T follicular helper cell (primary cell): ENCODE measurements at regions not wholly inside any gene's neighbourhood (a gene's known extent, or its start where the extent isn't known, plus 50 kb on each side); places are given as distances from the start of the nearest gene placed in this dataset.

Experiments used
- DNase-seq: peaks from one replicate; pipeline ENCODE4 v3.0.0-alpha.2; 2020; ENCODE audit warnings: low read depth

DNA sequence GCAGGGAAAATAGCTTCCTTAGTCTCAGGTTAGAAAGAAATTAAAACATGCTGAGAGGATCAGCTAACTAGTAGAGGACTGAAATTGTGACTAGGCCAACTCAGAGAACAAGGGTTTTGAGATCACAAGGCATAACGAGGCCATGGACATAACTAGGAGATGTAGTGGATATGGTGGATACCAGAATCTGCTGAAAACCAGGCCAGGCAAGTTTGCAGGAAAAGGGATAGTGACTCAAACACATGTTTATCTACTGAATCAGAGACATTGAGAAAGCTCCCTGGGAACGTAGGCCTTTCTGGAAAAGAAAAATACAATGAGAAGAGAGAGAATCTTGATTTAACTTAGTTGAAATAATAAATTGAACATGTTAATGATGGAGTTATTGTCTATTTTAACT is 326.5 kb upstream of the GBE1 start:
- no peak for DNase-seq

GRCh38 chr3:82085851-82086475 is 324.5 kb upstream of the GBE1 start:
- DNase-seq = no peak

GRCh38 chr3:82085356-82085755 is 323.9 kb upstream of the GBE1 start:
- no peak for DNase-seq

DNA sequence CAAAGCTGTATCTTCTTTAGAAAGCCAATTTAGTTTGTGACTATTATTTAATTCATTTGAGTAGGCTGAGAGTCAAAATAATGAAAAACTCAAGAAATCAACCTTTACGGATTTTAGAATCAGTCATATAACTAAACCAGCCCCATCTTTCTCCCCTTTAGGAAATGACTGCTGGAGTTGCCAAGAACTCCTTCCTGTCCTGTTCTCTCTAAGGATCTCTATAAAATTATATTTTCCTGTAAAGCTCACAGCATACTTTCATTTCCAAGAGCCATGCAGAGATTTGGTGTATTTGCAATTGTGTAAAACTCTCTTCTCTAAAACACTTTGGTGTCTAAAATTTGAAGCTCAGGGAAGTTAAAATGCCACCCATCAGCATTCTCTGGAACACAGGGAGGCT is 323.4 kb upstream of the GBE1 start:
- DNase-seq = no peak

GRCh38 chr3:82082796-82083195 is 321.4 kb upstream of the GBE1 start:
- no peak for DNase-seq

DNA sequence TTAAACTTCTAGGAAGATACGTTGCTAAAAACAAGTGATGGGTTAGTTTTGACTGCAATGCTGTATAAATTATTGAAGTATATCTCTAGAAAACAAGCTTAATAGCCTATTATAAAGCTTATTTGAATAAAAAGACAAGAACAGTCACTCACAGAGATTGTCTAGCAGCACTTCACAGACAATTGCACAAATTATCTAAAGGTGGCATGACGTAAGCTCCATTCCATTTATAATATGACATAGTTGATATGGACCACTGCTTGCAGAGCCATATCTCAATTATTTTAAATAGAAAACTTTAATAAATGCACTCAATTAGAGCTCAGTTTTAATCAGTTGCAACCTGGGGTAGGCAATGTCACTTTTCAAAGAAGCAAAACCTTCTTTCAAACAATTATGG is 319.9 kb upstream of the GBE1 start:
- DNase-seq = no peak

DNA sequence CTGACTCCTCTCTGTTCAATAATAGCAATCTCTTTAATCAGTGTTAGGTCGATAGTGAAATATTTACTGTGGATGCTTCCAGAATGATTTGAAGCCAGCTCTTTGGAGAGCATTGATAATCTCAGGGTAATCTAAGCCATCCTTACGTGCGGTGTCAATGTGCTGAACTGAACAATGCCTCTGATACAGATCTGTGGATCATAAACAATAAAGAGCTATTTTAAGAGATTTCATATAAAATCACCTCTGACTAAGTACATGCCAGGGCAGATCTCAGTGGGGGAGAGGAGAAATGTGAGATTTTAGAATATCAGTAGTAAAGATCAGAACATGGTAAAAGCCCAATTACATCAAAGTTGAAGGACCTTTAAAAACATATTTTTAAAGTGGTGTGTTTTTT is 319.3 kb upstream of the GBE1 start:
- no peak for DNase-seq

GRCh38 chr3:82080261-82080660 is 318.8 kb upstream of the GBE1 start:
- no peak for DNase-seq

DNA sequence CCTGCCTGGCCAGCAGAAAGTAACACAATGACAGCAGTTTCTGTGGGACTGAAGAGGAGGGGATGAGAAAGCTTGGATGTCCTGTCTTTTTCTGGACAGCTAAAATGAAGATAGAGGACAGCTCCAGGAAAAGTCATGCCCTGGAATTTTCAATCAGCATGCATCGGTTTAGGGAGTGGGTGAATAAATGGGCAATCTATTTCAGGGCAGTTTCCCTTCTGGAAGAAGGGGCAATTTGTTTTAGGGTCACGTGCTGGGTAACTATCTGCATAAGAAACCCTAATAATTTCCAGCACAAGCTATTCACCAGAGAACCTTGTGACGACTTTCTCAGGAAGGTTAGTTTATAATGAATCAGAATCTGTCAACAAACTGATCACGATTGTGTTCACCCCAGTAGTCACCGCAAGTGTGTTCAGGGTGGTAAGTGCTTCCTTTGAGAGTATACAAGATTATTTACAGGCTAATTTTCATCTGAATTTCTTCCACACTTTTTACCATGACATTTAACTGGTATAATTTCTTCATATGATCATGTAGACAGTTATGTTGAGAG is 318.0 kb upstream of the GBE1 start:
- DNase-seq = no peak

DNA sequence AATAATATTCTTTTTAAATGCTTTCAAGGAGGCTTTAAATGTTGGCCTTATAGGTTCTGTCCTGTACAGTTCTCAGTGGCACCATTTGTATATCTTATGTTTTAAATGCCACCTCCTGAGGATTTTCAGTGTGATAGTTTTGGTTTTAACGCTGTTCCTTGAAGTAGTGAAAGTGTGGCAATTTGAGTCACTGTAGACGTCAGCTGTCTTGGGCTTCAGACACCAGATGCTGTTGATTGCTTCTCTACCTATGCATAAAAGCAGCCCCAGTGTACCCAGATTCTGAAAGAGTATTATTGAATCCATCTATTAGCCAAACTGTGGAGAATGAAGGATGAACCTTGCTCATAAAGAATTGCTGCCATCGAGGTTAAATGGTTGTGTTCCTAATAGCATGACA is 316.8 kb upstream of the GBE1 start:
- DNase-seq = no peak

DNA sequence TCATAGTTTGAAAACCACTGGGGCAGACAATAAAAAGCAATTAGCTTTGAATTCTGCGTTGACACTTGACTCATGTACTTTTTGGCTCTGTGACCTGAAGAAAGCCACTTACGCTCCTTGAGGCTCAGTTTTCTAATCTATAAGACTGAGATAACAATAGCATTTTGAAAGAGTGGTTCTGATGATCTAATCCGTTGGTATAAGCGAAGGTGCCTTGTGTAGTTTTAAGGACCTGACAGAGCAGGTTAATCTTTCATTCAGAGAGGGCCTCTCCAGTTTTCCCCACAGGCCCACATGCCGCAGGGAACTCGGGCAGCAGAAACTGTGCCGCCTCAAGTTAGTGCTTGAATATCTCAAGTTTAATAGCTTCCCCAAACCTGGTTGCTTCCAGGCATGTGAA is 306.0 kb upstream of the GBE1 start:
- DNase-seq = no peak

- no peak for DNase-seq
Measured at GRCh38 chr3:82058809-82059208, 297.4 kb upstream of the GBE1 start.

DNA sequence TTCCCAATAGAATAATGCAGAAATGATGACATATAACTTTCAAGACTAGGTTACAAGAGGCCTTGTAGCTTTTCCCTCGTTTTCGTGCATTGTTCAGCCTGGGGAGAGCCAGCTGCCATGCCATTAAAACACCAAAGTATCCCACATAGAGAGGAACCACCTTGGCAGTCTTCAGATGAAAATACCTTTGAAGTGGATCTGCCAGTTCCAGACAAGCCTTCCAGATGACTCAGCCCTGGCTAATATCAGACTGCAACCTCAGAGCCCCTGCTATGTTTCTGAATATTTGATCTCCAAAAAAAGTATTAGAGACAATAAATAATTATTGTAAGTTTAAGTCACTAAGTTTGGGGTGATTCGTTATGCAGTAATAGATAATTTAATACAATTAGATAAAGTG is 294.3 kb upstream of the GBE1 start:
- DNase-seq = no peak

DNA sequence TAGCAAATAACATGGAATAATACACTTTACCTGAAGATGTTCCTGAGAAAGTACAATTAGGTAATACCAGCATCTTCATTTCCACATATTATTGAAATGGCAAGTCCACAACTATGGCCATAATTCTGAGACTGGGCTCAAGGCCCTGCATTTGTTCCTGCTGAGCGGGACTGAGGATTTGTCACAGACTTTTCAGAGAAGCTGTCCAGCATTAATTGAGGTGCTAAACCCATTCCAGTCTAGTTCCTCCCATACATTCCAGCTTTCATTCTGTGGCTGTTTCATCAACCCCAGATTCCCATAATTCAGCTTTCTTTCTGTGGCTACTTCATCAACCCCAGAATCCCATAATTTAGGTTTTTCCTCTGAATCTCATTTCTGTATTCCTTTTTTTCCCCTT is 293.4 kb upstream of the GBE1 start:
- DNase-seq = no peak

GRCh38 chr3:82053236-82053635 is 291.8 kb upstream of the GBE1 start:
- DNase-seq = no peak

DNA sequence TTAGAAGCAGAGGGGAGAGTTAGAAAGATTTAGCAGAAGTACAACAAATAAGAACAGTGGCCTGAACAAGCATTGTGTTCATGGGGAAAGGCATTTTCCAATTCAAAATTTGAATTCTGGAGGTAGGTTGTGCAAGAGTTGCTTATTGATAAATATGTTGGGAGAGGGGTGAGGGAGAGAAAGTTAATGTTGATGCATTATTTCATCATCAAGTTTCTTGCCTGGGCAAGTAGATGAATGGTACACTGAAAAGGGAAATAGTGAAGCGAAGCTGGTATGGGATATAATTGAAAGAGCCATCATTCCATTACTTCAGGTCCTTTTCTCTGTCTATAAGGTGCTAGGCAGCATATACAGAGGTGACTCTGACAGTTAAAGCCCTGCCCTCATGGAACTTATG is 288.9 kb upstream of the GBE1 start:
- DNase-seq = no peak

GRCh38 chr3:82048711-82049110 is 287.3 kb upstream of the GBE1 start:
- no peak for DNase-seq

- no peak for DNase-seq
Measured at GRCh38 chr3:82044930-82045705, 283.7 kb upstream of the GBE1 start.

GRCh38 chr3:82038556-82038955 is 277.1 kb upstream of the GBE1 start:
- no peak for DNase-seq

GRCh38 chr3:82033186-82033585 is 271.7 kb upstream of the GBE1 start:
- no peak for DNase-seq

GRCh38 chr3:82031596-82031995 is 270.2 kb upstream of the GBE1 start:
- DNase-seq = no peak

GRCh38 chr3:82030916-82031315 is 269.5 kb upstream of the GBE1 start:
- no peak for DNase-seq

DNA sequence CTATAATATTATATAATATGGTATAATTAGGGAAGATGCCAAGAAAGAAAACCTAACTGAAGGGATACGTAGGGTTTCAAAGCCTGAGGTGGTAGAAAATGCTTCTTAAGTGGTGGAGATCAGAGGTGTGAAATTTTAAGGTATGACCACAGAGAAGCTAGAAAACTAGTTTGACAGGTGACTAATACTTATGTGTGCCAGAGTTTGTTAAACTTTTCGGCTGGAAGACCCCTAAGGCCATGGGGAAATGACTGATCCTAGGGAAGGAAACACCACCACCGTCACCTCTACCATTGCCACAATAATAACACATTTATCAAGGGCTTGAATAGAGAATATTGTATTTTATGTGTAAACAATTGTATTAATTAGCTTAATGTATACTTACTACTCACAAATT is 261.4 kb upstream of the GBE1 start:
- DNase-seq = no peak

DNA sequence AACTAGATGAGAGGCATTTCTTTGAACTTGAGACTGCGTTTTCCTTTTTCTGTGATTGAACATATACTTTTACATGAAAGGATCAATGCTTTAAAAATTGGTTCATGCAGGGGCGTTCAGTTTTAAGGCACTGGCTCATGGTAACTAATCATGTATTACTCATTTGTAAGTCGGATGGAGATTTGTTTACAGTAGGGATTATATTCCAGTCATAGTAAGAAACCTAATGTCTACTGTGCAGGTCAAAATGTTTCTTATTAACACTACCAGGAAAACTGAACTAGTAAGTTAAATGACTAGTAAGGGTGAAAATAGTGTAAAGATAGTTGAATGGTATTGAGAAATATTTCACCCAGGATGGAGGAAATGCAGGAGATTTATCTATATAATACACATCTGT is 258.8 kb upstream of the GBE1 start:
- DNase-seq = no peak
